H1 (cell line): ENCODE measurements at regions not wholly inside any gene's neighbourhood (a gene's known extent, or its start where the extent isn't known, plus 50 kb on each side); places are given as distances from the start of the nearest gene placed in this dataset.

ENCODE experiments used
- CTCF ChIA-PET: fragments of 300-600 bp; sonication (Branson Sonifier 250); formaldehyde crosslinking; loops from one replicate; lab custom pipeline; 2021; ENCODE audit not compliant: partially characterized antibody; lab: Charles Lee
- POLR2A ChIA-PET: fragments of 300-600 bp; sonication (Branson Sonifier 250); formaldehyde crosslinking; loops from one replicate; lab custom pipeline; 2021; ENCODE audit warnings: inconsistent platforms; ENCODE audit not compliant: partially characterized antibody; lab: Charles Lee
- DNase-seq, 2 experiments: peaks; one replicate each; pipeline versions ENCODE4 v3.0.0 to v3.0.0-alpha.2; 2010 to 2022; ENCODE audit warnings: low spot score in 2 of 2, low read depth in 1 of 2, mixed read lengths in 1 of 2
- FAIRE-seq: peaks from 2 replicates; lab custom pipeline; 2011; peaks lifted over from hg19 to GRCh38; lab: Jason Lieb, UNC
- H2AFZ ChIP-seq: 2 replicates; pipeline ENCODE4 v1.8.1; 2012; ENCODE audit warnings: low read length, inconsistent platforms
- H2AK5ac ChIP-seq: 2 replicates; pipeline ENCODE4 v1.6.1; 2013; ENCODE audit warnings: low read depth, low read length
- H2BK120ac ChIP-seq: replicated peaks from 2 replicates; pipeline ENCODE3; 2013; ENCODE audit warnings: low read depth, low read length, inconsistent platforms
- H2BK12ac ChIP-seq: 2 replicates; pipeline ENCODE4 v1.6.1; 2013; ENCODE audit warnings: low read depth, low read length
- H2BK15ac ChIP-seq: 2 replicates; pipeline ENCODE4 v1.6.1; 2013; ENCODE audit warnings: low read length
- H2BK20ac ChIP-seq: 2 replicates; pipeline ENCODE4 v1.6.1; 2013; ENCODE audit warnings: low read length
- H2BK5ac ChIP-seq: 2 replicates; pipeline ENCODE4 v1.6.1; 2013; ENCODE audit warnings: low read depth, low read length
- H3K14ac ChIP-seq: 2 replicates; pipeline ENCODE4 v1.6.1; 2013; ENCODE audit warnings: inconsistent platforms; ENCODE audit not compliant: insufficient read length
- H3K18ac ChIP-seq: 2 replicates; pipeline ENCODE4 v1.6.1; 2013; ENCODE audit warnings: low read length; ENCODE audit errors: extremely low read depth
- H3K23ac ChIP-seq: 2 replicates; pipeline ENCODE4 v1.6.1; 2013; ENCODE audit warnings: inconsistent platforms; ENCODE audit not compliant: insufficient read length
- H3K23me2 ChIP-seq: 2 replicates; pipeline ENCODE4 v1.6.1; 2013; ENCODE audit warnings: low read depth, low read length
- H3K27ac ChIP-seq: 2 replicates; pipeline ENCODE4 v1.6.1; 2011; ENCODE audit warnings: low read depth, low read length, inconsistent platforms
- H3K27me3 ChIP-seq, 4 experiments: replicated peaks in 1 of 4; 1 replicate in 1 of 4; 2 replicates in 3 of 4; pipeline versions ENCODE4 v1.6.1 to v1.8.1; 2011 to 2013; ENCODE audit warnings: low read length in 3 of 4, mild to moderate bottlenecking in 3 of 4, inconsistent platforms in 2 of 4, mixed read lengths in 2 of 4, moderate library complexity in 1 of 4; ENCODE audit not compliant: control insufficient read depth in 3 of 4, insufficient read depth in 3 of 4; ENCODE audit errors: extremely low read depth in 1 of 4
- H3K36me3 ChIP-seq, 4 experiments: 2 replicates each; pipeline versions ENCODE4 v1.6.1 to v1.8.1; 2011 to 2013; ENCODE audit warnings: mild to moderate bottlenecking in 4 of 4, low read length in 3 of 4, moderate library complexity in 2 of 4, control low read depth in 1 of 4, inconsistent platforms in 1 of 4; ENCODE audit not compliant: insufficient read depth in 4 of 4, control insufficient read depth in 2 of 4
- H3K4ac ChIP-seq: replicated peaks from 2 replicates; pipeline ENCODE3; 2013; ENCODE audit warnings: low read length, low read depth, mixed read lengths, inconsistent platforms; ENCODE audit not compliant: insufficient read length
- H3K4me1 ChIP-seq, 4 experiments: replicated peaks in 1 of 4; 1 replicate in 1 of 4; 2 replicates in 3 of 4; pipeline versions ENCODE4 v1.6.1 to v1.8.1; 2011 to 2013; ENCODE audit warnings: low read length in 3 of 4, inconsistent platforms in 2 of 4, mixed read lengths in 1 of 4; ENCODE audit not compliant: insufficient read depth in 4 of 4, control insufficient read depth in 3 of 4
- H3K4me2 ChIP-seq, 2 experiments: 2 replicates each; pipeline versions ENCODE4 v1.6.1 to v1.8.1; 2011 to 2013; ENCODE audit warnings: low read depth in 2 of 2, low read length in 2 of 2, control low read depth in 1 of 2, inconsistent platforms in 1 of 2, mild to moderate bottlenecking in 1 of 2; ENCODE audit not compliant: insufficient read depth in 1 of 2
- H3K4me3 ChIP-seq, 4 experiments: fragments of 200-600, 300-600 bp in 1 of 4; sonication (generic), shearing (Covaris generic), sonication (Bioruptor Twin) in 1 of 4; 2 replicates each; pipeline versions ENCODE4 v1.5.1 to v1.8.1; 2011 to 2016; ENCODE audit warnings: low read length in 4 of 4, low read depth in 3 of 4, control low read depth in 2 of 4, inconsistent platforms in 2 of 4, mild to moderate bottlenecking in 2 of 4, mixed read lengths in 1 of 4, moderate library complexity in 1 of 4; ENCODE audit not compliant: insufficient read depth in 2 of 4; ENCODE audit errors: extremely low read depth in 1 of 4
- H3K56ac ChIP-seq: replicated peaks from 2 replicates; pipeline ENCODE3; 2013; ENCODE audit warnings: low read depth, mild to moderate bottlenecking, mixed read lengths, low read length, inconsistent platforms; ENCODE audit not compliant: insufficient read length
- H3K79me1 ChIP-seq: 2 replicates; pipeline ENCODE4 v1.6.1; 2013; ENCODE audit warnings: low read depth, low read length, control low read depth
- H3K79me2 ChIP-seq, 2 experiments: 2 replicates each; pipeline versions ENCODE4 v1.6.1 to v1.8.1; 2012 to 2013; ENCODE audit warnings: low read length in 2 of 2, mild to moderate bottlenecking in 2 of 2, inconsistent platforms in 1 of 2; ENCODE audit not compliant: insufficient read depth in 2 of 2, control insufficient read depth in 1 of 2
- H3K9ac ChIP-seq, 4 experiments: replicated peaks in 1 of 4; 1 replicate in 1 of 4; 2 replicates in 3 of 4; pipeline versions ENCODE4 v1.6.1 to v1.8.1; 2011 to 2013; ENCODE audit warnings: low read depth in 3 of 4, low read length in 3 of 4, control low read depth in 2 of 4, mild to moderate bottlenecking in 2 of 4, moderate library complexity in 2 of 4, inconsistent platforms in 1 of 4; ENCODE audit errors: extremely low read depth in 1 of 4
- H3K9me3 ChIP-seq, 2 experiments: 2 replicates each; pipeline versions ENCODE4 v1.6.1 to v1.8.1; 2012 to 2013; ENCODE audit warnings: mild to moderate bottlenecking in 2 of 2, moderate library complexity in 2 of 2, control low read depth in 1 of 2, inconsistent platforms in 1 of 2, low read depth in 1 of 2, low read length in 1 of 2, mixed read lengths in 1 of 2; ENCODE audit not compliant: insufficient read depth in 2 of 2
- H4K20me1 ChIP-seq, 2 experiments: replicated peaks in 1 of 2; 2 replicates each; pipeline versions ENCODE3 to v1.8.1; 2011 to 2013; ENCODE audit warnings: inconsistent platforms in 2 of 2, low read length in 2 of 2, mild to moderate bottlenecking in 1 of 2; ENCODE audit not compliant: insufficient read depth in 2 of 2, control insufficient read depth in 1 of 2
- H4K5ac ChIP-seq: 2 replicates; pipeline ENCODE4 v1.6.1; 2013; ENCODE audit warnings: low read length, low read depth, mixed read lengths, inconsistent platforms; ENCODE audit not compliant: insufficient read length
- H4K8ac ChIP-seq: 2 replicates; pipeline ENCODE4 v1.8.0; 2013; ENCODE audit warnings: mild to moderate bottlenecking, moderate library complexity, low read length, inconsistent platforms; ENCODE audit not compliant: insufficient read depth; ENCODE audit errors: extremely low read depth
- H4K91ac ChIP-seq: replicated peaks from 2 replicates; pipeline ENCODE3; 2013; ENCODE audit warnings: low read length, mixed read lengths, inconsistent platforms; ENCODE audit not compliant: insufficient read length
- BACH1 ChIP-seq: IDR thresholded peaks from 2 replicates; pipeline ENCODE4 v1.6.1; 2012; ENCODE audit warnings: low read length, improper control_type of control experiment
- BCL11A ChIP-seq, 2 experiments: IDR thresholded peaks; one replicate each; pipeline ENCODE4 v1.6.1; 2011; ENCODE audit warnings: low read depth in 2 of 2, low read length in 2 of 2, mild to moderate bottlenecking in 2 of 2
- EP300 ChIP-seq, 2 experiments: IDR thresholded peaks; 1 replicate in 1 of 2; 2 replicates in 1 of 2; pipeline ENCODE4 v1.6.1; 2011 to 2012; ENCODE audit warnings: low read depth in 2 of 2, low read length in 2 of 2, mild to moderate bottlenecking in 2 of 2, borderline replicate concordance in 1 of 2, inconsistent platforms in 1 of 2, moderate library complexity in 1 of 2
- RFX5 ChIP-seq: IDR thresholded peaks from 2 replicates; pipeline ENCODE4 v1.6.1; 2011; ENCODE audit warnings: low read depth, low read length, improper control_type of control experiment, borderline replicate concordance
- SIRT6 ChIP-seq: IDR thresholded peaks from one replicate; pipeline ENCODE4 v1.7.1; 2012; ENCODE audit warnings: low read length, inconsistent platforms
- TAF1 ChIP-seq: IDR thresholded peaks from 2 replicates; pipeline ENCODE4 v1.6.1; 2011; ENCODE audit warnings: mild to moderate bottlenecking, low read depth, low read length
- TBP ChIP-seq: IDR thresholded peaks from 2 replicates; pipeline ENCODE4 v1.6.1; 2011; ENCODE audit warnings: low read depth, low read length, improper control_type of control experiment
- TCF12 ChIP-seq: IDR thresholded peaks from 2 replicates; pipeline ENCODE4 v1.6.1; 2011; ENCODE audit warnings: low read depth, mild to moderate bottlenecking, low read length
- WGBS, 2 experiments: shearing (Covaris generic) in 1 of 2; methylation state at CpG; one replicate each; pipeline versions ENCODE4 v1.1.6 to v1.1.7; 2013 to 2015; ENCODE audit warnings: low lambda C conversion rate in 2 of 2, mixed read lengths in 2 of 2, inconsistent platforms in 1 of 2, low coverage in 1 of 2, missing lambda C conversion rate in 1 of 2; ENCODE audit not compliant: insufficient replicate concordance in 2 of 2, insufficient coverage in 1 of 2, insufficient read length in 1 of 2; ENCODE audit errors: extremely low coverage in 1 of 2, missing lambda C conversion rate in 1 of 2; 5-methylcytosine and 5-hydroxymethylcytosine counted together

DNA sequence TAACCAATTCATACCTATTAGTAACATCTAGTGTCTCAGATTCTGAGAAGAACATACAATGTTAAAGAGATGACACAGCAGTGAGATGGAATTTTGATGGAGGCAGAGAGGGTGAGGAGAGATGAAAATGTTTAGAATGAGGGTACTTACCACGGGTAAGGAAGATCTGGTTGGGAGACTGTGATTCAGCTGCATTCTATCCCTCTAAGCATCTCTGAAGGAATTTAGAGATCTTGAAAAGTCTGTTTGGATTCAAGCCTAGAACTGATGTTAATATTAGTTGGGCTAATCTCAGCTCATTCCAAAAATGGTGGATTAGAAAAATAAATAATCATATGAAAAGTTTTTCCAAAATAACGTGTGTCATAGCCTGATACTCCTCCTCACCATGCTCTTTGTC, 191.5 kb upstream of the CLINT1 start:
- Histone ChIP-seq H3K36me3 (no peaks in the 10 kb centered on the region), H4K5ac (no peak overlapping the region), H3K4me1 (no peaks in the 10 kb centered on the region), H2AK5ac (no peak overlapping the region), H3K79me2 (no peaks in the 10 kb centered on the region), H2AFZ (no peak overlapping the region), H3K4me2 (no peak overlapping the region), H3K56ac (no peak overlapping the region), H3K14ac (no peak overlapping the region), H3K4ac (no peak overlapping the region), H3K4me3 (no peak overlapping the region), H2BK12ac (no peak overlapping the region), H3K23me2 (no peaks in the 10 kb centered on the region), H3K9me3 (no peaks in the 10 kb centered on the region), H4K91ac (no peak overlapping the region), H3K79me1 (no peaks in the 10 kb centered on the region), H3K23ac (no peak overlapping the region), H2BK20ac (no peak overlapping the region), H3K27ac (no peak overlapping the region), H3K18ac (no peak overlapping the region), H2BK120ac (no peak overlapping the region), H2BK15ac (no peak overlapping the region), H4K20me1 (no peaks in the 10 kb centered on the region), H2BK5ac (no peak overlapping the region), H3K27me3 (no peaks in the 10 kb centered on the region), H4K8ac (no peak overlapping the region), H3K9ac (no peak overlapping the region)
- WGBS, 2 experiments, result 89% methylated on average over 2 of the region's 2 CpGs; no CpG with 5 or more reads in 1 of the 2 experiments
- FAIRE-seq, result no peak
- POLR2A ChIA-PET, result interaction anchor here (1.1 kb wide), 1 partner anchor 27 kb away, joined by 3 read pairs; no protein-coding TSS in a partner anchor
- CTCF ChIA-PET, result interaction anchor here (0.6 to 2.9 kb wide), 4 partner anchors 14 to 1323 kb away, joined by 3 to 11 read pairs (median 4); no protein-coding TSS in a partner anchor
- DNase-seq, result no peak
- TF ChIP-seq TAF1, result no peak
- no peak for TF ChIP-seq RFX5
- no peak for TF ChIP-seq SIRT6
- TF ChIP-seq EP300 (IDR thresholded peaks at IDR 0.05; ENCODE audit: borderline replicate concordance in 1 of 2, low read depth in 2 of 2, low read length in 2 of 2), result no peak
- no peak for TF ChIP-seq BCL11A (IDR thresholded peaks at IDR 0.05; ENCODE audit: low read depth in 2 of 2, low read length in 2 of 2)
- TF ChIP-seq BACH1, result no peak
- TF ChIP-seq TCF12, result no peak
- TF ChIP-seq TBP, result no peak
